RPMI8226 (cell line): ENCODE measurements at regions not wholly inside any gene's neighbourhood (a gene's known extent, or its start where the extent isn't known, plus 50 kb on each side); places are given as distances from the start of the nearest gene placed in this dataset.
"Not testable (repeated sequence)": the region's sequence is repeated elsewhere in the genome, so short reads cannot be mapped to it uniquely, and the experiment has no call there.

Experiments used
- DNase-seq: peaks from one replicate; pipeline ENCODE4 v3.0.0-alpha.2; 2015

GRCh38 chr15:96472681-96473080, 142.2 kb downstream of the NR2F2 start:
- no peak for DNase-seq

GRCh38 chr15:96473556-96473955, 143.1 kb downstream of the NR2F2 start:
- DNase-seq, result no peak

- no peak for DNase-seq
These were observed 143.7 kb downstream of the NR2F2 start for GRCh38 chr15:96474231-96474664.

- DNase-seq, result no peak
These were observed 146.7 kb downstream of the NR2F2 start for GRCh38 chr15:96477227-96477626.

GRCh38 chr15:96484412-96484811, 153.9 kb downstream of the NR2F2 start:
- not testable (repeated sequence) for DNase-seq

GRCh38 chr15:96484830-96485229, 154.3 kb downstream of the NR2F2 start:
- no peak for DNase-seq

GRCh38 chr15:96487245-96487644, 156.7 kb downstream of the NR2F2 start:
- no peak for DNase-seq

GRCh38 chr15:96491066-96491699, 160.7 kb downstream of the NR2F2 start:
- not testable (repeated sequence) for DNase-seq

GRCh38 chr15:96491700-96492644, 161.5 kb downstream of the NR2F2 start:
- DNase-seq, result not testable (repeated sequence)

GRCh38 chr15:96494505-96494904, 164.0 kb downstream of the NR2F2 start:
- DNase-seq, result no peak

GRCh38 chr15:96495386-96495785, 164.9 kb downstream of the NR2F2 start:
- no peak for DNase-seq

GRCh38 chr15:96497951-96498350, 167.5 kb downstream of the NR2F2 start:
- DNase-seq, result no peak

GRCh38 chr15:96500508-96500907, 170.0 kb downstream of the NR2F2 start:
- DNase-seq, result no peak

GRCh38 chr15:96501362-96501761, 170.9 kb downstream of the NR2F2 start:
- no peak for DNase-seq

GRCh38 chr15:96502196-96502595, 171.7 kb downstream of the NR2F2 start:
- DNase-seq, result no peak

- DNase-seq, result no peak
These were observed 172.8 kb downstream of the NR2F2 start for GRCh38 chr15:96503276-96503675.

GRCh38 chr15:96504371-96504770, 173.9 kb downstream of the NR2F2 start:
- no peak for DNase-seq

GRCh38 chr15:96505014-96505413, 174.5 kb downstream of the NR2F2 start:
- DNase-seq, result no peak

- peak; percentile 7 for DNase-seq
These were observed 184.2 kb downstream of the NR2F2 start for GRCh38 chr15:96514607-96515285.

- DNase-seq, result no peak
These were observed 184.9 kb downstream of the NR2F2 start for GRCh38 chr15:96515371-96515770.

GRCh38 chr15:96521386-96521785, 190.9 kb downstream of the NR2F2 start:
- no peak for DNase-seq

- no peak for DNase-seq
These were observed 194.3 kb downstream of the NR2F2 start for GRCh38 chr15:96524676-96525417.

- no peak for DNase-seq
These were observed 204.6 kb downstream of the NR2F2 start for GRCh38 chr15:96535148-96535547.
